SK-MEL-5 (cell line): ENCODE measurements at regions not wholly inside any gene's neighbourhood (a gene's known extent, or its start where the extent isn't known, plus 50 kb on each side); places are given as distances from the start of the nearest gene placed in this dataset.
"Not testable (repeated sequence)": the region's sequence is repeated elsewhere in the genome, so short reads cannot be mapped to it uniquely, and the experiment has no call there.

ENCODE experiments used
- DNase-seq: peaks from one replicate; pipeline ENCODE4 v3.0.0-alpha.2; 2016; ENCODE audit warnings: low read depth, low spot score
- in situ Hi-C: cut with HindIII; loops from 2 replicates; pipeline ENCODE4 v1.10.0; 2016; ENCODE audit warnings: low sequenced_read_pairs, high pct_unique_total_duplicates, low pct_unique_long_range_greater_than_20kb

DNA sequence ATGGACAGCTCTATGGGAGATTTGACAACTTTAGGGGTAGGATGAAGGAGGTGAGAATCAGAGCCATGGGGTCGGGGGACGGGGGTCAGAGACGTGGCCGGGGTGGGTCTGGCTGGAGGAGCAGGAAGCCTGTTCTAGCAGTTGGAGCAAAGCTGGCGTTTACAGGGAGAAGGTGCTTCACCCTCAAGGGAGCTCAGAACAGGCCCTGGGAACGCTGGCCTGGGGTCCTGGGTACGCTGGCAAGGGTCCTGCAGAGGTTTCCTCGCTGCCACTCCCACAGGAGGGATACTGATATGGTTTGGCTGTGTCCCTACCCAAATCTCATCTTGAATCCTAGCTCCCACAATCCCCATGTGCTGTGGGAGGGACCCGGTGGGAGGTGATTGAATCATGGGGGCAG is 205.0 kb upstream of the ARL4C start:
- in situ Hi-C loops, result no loop called here
- DNase-seq, result no peak

DNA sequence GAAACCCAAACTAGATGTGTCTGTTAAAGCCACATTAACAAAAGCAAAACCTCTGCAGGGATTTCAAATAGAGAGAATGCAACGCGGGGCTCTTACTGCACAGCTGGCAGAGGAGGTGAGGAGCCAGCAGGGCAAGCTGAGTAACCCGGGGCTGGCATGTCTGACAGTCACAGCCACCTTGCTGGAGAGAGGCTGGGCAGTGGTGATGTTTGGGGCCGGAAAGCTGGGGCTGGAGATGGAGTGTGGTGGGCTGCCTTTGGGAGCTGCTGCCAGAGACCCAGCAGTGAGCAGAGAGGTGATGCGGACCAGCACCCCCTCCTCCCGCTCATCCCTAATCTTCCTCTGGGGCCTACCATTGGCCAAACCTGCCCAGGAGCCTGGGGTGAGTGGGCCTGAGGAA is 204.5 kb upstream of the ARL4C start:
- in situ Hi-C loops, result no loop called here
- DNase-seq, result no peak

DNA sequence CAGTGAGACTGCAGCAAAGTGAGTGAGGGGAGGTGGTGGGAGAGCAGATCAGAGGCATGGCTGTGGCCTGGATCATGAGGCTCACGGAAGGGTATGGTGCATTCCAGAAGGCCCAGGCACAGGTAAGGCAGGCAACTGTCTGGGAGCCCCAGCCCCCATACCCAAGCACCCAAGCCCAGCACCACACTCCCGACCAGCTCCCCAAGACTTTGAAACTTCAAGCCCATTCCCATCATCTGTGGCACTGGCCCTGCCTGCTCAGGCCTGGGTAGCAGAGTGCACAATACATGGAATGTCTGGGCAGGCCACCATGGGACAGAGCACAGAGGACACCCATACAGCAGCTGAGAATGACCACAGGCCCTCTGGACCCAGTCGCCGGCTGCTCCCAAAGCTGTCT is 202.6 kb upstream of the ARL4C start:
- in situ Hi-C loops, result no loop called here
- no peak for DNase-seq

DNA sequence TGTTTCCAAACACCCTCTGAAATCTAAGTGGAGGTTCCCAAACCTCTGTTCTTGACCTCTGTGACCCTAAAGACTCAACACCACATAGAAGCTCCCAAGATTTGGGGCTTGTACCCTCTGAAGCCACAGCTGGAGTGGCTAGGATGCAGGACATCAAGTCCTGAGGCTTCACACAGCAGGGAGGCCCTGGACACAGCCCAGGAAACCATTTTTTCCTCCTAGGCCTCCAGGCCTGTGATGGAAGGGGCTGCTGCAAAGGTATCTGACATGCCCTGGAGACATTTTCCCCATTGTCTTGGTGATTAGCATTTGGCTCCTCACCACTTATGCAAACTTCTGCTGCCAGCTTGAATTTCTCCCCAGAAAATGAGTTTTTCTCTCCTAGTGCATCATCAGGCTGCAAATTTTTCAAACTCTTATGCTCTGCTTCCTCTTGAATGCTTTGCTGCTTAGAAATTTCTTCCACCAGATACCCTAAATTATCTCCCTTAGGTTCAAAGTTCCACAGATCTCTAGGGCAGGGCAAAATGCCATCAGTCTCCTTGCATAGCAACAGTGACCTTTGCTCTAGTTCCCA is 200.5 kb upstream of the ARL4C start:
- DNase-seq, in situ Hi-C loops: not testable (repeated sequence)

DNA sequence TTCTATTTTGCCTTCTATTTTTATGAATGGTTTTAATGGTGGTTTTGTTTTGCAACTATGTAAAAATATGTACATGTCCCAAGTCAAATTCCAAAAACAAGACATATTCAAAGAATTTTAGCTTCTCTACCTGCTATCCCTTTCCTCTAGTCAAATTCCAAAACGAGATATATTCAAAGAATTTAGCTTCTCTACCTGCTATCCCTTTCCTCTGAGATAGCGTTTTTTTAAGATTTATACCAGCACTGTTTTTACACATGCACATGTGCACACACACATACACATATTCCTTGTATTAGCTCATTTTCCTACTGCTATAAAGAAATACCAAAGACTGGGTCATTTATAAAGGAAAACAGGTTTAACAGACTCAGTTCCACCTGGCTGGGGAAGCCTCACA is 199.1 kb upstream of the ARL4C start:
- no peak for DNase-seq
- in situ Hi-C loops, result no loop called here

DNA sequence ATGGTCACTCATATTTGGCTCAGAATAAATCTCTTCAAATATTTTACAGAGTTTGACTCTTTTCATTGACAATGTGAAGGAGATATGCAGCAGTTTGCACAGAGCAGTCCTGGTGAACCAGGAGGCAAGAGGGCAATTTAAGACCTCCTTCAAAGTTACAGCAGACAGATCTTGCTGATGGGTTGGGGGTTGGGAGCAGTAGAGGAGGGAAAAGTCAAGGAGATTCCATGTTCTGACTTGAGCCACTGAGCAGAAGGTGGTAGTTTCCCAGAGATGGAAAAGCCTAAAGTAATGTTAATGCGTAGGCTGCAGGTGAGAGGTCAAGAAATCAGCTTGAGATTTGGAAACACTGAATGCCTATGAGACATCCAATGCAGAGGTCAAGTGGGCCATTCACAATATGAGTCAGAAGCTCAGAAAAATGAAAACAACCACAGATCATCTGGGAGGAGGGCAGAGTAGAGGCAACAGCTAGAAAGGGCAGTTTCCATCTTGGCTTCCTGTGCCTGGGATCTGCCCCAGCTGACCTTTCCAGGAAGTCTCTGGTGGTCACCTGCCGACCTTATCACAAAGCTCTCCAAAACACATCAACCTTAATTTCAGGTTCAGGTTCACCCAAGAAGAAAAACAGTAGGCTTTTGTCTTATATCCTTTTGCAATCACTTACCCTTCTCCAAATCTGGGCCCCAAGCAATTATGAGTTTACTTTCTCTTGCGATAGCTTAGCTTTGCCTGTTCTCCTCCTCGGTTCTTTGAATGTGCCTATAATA is 197.5 kb upstream of the ARL4C start:
- in situ Hi-C loops, result no loop called here
- DNase-seq, result no peak

DNA sequence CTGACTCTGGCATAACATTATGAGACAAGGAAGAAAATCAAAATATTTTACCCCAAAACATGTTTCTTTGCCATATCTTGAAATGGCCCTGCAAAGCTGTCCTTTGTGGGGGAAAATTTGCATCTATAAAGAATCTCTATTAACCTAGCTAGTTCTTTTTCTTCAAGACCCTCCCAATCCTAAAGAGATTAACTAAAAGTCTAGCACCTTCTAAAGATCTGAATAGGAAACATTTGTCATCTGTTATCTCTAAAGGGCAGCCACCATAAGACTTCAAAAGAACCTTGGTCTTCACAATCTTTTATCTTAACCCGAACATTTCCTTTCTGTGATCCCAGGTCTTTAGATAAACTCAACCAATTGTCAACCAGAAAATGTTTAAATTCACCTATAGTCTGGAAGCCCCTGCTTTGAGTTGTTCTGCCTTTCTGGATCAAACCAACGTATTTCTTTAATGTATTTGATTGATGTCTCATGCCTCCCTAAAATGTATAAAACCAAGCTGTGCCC is 196.9 kb upstream of the ARL4C start:
- in situ Hi-C loops, DNase-seq: not testable (repeated sequence)

DNA sequence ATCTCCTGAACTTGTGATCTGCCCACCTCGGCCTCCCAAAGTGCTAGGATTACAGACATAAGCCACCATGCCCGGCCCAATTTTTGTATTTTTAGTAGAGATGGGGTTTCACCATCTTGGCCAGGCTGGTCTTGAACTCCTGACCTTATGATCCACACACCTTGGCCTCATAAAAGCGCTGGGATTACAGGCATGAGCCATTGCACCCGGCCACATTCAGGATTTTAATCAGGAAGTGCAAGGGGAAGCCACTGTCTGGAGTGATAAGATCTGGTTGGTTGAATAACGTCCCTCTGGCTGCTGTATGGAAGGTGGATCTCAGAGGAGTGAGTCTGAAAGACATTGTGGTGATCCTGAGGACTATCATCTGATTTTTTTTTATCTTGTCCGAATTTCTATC is 196.3 kb upstream of the ARL4C start:
- DNase-seq, in situ Hi-C loops: not testable (repeated sequence)

DNA sequence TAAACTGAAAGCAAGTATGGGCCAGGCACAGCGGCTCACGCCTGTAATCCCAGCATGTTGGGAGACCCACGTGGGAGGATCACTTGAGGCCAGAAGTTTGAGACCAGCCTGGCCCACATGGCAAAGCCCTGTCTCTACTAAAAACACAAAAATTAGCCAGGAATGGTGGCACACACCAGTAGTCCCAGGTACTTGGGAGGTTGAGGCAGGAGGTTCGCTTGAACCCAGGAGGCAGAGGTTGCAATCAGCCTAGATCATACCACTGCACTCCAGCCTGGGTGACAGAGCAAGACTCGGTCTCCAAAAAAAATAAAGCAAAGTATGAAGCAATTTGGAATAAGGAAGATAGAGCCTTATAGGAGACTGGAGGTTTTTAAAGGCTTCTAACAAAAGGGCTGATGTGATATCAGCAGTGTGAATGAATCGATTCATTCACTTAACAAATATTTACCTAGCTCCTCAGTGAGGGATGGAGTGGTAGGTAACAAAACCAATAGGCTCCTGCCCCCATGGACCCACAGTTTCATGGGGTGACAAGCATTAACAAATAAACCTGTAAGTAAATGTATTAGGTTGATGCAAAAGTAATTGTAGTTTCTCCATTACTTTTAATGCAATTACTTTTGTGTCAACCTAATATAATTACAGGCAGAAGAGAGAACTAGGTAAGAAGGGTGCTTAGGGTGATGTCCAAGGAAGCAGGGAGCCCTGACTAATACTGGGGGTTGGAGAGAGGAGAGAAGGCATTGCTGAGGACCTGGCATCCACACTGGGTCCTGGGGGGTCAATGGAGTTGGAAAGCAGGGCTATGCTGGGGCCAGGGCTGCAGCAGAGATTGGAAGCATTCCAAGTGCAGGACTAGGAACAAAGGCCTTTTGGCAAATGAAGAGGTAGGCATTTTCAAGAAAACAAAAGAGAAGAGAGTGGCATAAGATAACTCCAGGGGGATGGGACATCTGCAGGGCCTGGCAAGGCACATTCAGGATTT is 195.4 kb upstream of the ARL4C start:
- in situ Hi-C loops, result no loop called here
- DNase-seq, result no peak

DNA sequence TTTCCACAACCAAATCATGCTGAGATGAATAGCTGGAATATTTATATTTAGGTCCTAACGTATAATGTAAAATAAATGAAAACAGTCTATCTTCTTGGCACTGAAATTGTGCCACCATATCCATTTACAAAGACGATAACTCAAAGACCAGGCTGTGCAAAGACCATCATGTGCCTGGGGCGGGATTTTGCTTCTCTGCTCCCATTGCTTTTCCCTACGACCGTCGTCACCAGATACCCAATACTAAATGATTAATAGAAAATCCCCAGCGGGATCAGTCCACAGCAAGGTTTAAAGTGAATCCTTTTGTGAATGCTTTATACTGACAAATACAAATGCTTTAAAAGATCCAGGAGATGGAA is 194.3 kb upstream of the ARL4C start:
- DNase-seq, result no peak

DNA sequence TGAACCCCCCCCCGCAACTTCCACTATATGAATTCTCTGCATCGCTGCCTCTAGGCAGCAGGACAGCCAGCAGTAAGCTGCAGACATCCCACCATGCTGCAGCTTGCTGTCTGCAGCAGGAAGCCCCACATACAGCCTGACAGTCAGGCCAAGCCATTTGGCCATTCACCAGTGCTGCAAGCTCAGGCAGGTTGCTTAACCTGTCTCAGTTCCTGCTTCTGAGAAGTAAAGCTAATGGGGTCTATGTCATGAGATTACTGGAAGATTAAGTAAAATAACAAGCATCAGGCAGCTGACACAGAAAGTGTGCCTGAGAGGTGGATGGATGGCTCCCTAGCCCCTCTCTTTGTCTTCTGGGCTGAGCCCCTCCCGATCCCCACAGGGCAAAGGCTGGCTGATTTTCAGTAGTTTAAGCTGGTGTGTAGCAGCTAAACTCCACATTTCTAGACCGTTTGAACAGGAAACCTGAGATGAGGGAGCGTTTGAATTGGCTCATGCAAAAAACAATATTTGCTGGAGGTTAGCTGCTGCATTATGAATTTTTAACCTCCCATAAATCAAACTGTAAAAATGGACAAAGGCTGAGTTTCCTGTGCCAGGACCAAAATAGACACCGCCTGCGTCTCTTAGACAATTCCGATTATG is 193.8 kb upstream of the ARL4C start:
- no peak for DNase-seq
- in situ Hi-C loops, result no loop called here

More for the DNA sequence above, 194.3 kb upstream of the ARL4C start:
- in situ Hi-C loops, result no loop called here

DNA sequence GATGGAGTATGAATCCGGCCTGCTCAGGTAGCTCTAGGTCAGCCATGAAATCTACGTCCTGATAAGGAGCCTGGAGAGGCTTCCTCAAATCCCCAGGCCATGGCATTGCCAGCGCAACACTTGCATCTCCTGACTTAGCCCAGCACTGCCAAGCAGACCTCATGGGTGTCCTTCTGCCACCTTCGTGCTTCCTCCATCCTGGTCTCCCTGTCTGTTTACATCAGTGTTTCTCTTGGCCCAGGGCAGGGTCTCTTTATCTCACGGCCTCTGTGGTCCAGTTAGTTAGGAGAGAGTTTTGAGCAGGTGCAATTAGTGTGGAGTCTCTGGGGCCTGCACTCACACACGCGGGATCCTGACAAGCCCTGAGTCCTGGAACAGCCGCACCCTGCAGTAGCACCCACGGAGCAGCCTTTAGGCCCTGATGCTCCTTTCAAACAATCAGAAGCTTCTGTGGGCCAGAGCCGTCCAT is 193.1 kb upstream of the ARL4C start:
- DNase-seq, result no peak
- in situ Hi-C loops, result no loop called here

DNA sequence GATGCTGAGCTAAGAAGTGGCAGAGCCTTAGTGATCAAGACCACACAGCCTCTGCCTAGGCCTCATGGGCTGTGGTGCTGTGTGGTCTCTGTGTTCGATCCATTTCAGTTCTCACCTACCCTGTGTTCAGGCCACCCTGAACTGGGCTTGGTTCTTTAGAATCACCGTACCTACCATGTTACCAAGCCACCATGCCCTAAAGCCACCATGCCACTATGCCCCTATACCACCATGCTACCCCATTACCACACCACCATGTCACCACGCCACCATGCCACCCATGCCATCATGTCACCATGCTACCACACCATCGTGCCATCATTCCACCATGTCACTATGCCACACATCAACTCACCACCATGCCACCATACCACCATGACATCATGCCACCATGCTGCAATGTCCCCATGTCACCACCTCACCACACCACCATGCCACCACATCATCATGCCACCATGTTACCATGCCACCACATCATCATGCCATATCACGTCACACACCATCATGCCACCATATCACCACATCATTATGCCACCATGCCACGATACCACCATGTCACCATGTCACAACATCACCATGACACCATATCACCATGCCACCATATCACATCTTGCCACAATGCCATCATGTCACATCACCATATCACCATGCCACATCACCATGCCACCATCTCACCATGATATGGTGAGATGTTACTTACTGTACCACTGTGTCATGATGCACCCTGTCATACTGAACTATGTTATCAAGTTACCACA is 191.0 kb upstream of the ARL4C start:
- no peak for DNase-seq
- in situ Hi-C loops, result no loop called here

DNA sequence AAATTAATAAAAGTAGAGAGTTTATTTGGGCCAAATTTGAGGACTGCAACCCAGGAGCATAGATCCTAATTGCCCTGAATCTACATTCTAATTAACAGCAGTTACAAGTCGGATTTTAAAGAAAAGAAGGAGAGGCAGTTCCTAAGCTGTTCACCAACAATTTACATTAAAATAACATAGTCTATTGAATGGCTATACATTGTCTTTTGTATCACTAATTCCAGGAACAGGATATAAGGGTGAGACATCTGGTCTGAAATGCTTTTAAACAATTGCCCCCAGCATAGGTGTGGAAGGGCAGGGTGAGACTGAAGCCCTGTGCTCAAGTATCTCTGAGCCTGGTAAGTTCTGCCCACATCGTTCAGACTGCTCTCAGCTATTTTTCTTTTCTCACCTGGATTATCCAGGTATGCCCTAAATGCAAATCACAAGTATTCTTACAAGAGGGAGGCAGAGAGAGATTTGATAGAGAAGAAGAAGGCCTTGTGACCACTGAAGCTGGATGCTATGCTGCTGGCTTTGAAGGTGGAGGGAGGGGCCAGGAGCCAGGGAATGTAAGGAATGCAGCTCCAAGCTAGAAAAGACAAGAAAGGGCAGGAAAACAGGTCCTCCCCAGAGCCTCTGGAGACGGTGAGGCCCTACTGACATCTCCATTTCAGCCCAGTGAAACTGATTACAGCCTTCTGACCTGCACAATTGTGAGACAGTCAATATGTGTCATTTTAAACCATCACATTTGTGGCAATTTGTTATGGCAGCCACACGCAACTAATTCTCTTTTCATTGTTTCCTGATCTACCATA is 189.4 kb upstream of the ARL4C start:
- in situ Hi-C loops, result no loop called here
- DNase-seq, result no peak

DNA sequence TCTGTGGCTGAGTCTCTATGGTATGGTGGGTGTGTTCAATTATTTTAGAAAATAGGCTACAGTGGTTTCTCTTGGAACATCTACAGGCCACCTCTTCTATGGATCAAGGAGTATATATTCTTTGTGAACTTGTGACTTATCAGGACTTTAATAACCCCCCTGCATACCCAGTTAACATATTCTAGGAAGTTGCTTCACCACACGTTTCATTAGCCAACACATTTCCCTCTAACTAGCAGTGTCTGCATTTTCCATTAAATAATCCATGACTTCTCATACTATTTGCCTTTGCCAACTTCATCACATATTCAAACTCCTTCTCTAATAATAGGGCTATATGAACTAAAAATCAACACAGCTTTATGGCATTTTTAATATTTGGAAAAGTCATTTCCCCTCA is 187.6 kb upstream of the ARL4C start:
- in situ Hi-C loops, result no loop called here
- DNase-seq, result no peak

DNA sequence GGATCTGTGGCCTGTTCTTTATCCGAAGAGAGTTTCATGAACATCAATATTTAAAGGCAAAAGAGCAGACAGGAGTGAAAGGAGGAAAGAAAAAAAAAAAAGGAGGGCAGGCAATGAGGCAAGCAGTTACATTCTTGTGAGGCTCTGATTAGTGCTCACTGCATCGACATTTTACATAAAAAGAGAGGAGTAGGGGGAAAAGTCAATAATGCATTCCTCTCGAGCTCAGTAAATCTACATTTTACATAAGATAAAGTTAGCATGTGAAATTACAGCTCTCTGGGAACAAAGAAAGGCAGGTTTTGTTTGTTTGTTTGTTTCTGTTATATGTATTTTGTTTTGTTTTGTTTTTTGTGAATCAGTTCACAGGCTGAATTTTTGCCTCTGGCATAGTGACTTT is 187.1 kb upstream of the ARL4C start:
- no peak for DNase-seq
- in situ Hi-C loops, result no loop called here
